Left lung (tissue), 4 donors: ENCODE measurements at regions not wholly inside any gene's neighbourhood (a gene's known extent, or its start where the extent isn't known, plus 50 kb on each side); places are given as distances from the start of the nearest gene placed in this dataset.

Experiments
- ATAC-seq: fragments of 200-7000 bp; cut with Tn5 transposase; one replicate; pipeline ENCODE4 v1.9.1; 2020; ENCODE audit warnings: moderate library complexity
- DNase-seq, 4 donors: peaks; one replicate each; pipeline ENCODE4 v3.0.0-alpha.2; 2013 to 2020
- H3K27ac ChIP-seq, 2 donors: fragments of 200-600 bp; sonication (generic) in 1 of 2; one replicate each; pipeline versions ENCODE4 v1.5.0 to v1.8.0; 2020 to 2021
- H3K27me3 ChIP-seq, 2 donors: fragments of 200-600 bp; sonication (generic) in 1 of 2; one replicate each; pipeline versions ENCODE4 v1.5.0 to v1.8.0; 2020 to 2021
- H3K36me3 ChIP-seq, 2 donors: fragments of 200-600 bp; sonication (generic) in 1 of 2; one replicate each; pipeline versions ENCODE4 v1.5.0 to v1.8.0; 2020 to 2021
- H3K4me1 ChIP-seq, 2 donors: fragments of 200-600 bp; one replicate each; pipeline ENCODE4 v1.8.0; 2021
- H3K4me3 ChIP-seq, 2 donors: fragments of 200-600 bp; sonication (generic) in 1 of 2; one replicate each; pipeline versions ENCODE4 v1.5.0 to v1.8.0; 2020 to 2021; ENCODE audit warnings: mild to moderate bottlenecking in 1 of 2
- H3K9me3 ChIP-seq, 2 donors: fragments of 200-600 bp; sonication (generic) in 1 of 2; one replicate each; pipeline versions ENCODE4 v1.5.0 to v1.8.0; 2020 to 2021
- intact Hi-C, 2 donors: fragments of 100-400 bp; cut with DNase I; formaldehyde crosslinking; loops; one replicate each; pipeline versions ENCODE4 v1.11.2 to v1.14.2; 2022
- TF ChIP-seq, protein P1 (sequence below), 2 donors: fragments of 200-600 bp; sonication (generic) in 1 of 2; IDR thresholded peaks; one replicate each; pipeline versions ENCODE4 v1.5.0 to v1.8.0; 2021; ENCODE audit warnings: antibody characterized with exemption in 2 of 2
- donor health status: DM: no; HTN: yes; CAD: no.
- donor health status: DM: no; HTN: no; CAD: no.

DNA sequence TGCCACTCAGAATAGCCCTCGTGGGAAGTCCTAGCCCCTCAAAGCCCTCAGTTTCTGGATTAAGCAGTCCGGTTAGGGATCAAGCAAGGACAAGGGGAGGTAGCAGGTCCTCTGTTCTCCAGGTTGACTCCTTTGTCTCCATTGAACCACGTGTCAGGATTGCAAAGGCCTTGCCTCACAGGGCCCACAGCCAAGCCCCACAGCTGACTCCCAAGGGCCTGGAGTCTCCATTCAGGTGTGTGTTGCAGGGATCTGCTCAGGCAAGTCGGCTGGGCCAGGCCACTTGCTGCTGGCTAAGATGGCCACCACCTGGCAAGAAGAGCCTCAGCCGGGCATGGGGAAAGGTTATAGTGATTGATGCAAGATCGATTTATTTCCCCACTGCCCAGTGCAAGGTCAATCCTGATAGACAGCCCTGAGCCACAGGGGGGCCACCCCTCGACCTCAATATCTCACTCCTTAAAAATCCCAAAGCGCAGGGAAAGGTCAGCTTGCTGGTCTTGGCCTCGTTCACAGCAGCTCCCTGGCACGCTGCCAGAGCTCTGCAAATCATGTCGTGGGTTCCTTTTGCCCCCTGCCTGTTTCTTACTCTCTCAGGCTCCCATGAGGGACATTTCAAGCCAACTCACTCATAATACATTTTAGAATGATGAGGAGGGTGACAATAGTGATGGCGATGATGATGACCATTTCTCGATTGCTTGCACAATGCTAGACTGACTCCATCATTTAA, 75.9 kb downstream of the EDN3 start:
- TF ChIP-seq, protein P1, sequence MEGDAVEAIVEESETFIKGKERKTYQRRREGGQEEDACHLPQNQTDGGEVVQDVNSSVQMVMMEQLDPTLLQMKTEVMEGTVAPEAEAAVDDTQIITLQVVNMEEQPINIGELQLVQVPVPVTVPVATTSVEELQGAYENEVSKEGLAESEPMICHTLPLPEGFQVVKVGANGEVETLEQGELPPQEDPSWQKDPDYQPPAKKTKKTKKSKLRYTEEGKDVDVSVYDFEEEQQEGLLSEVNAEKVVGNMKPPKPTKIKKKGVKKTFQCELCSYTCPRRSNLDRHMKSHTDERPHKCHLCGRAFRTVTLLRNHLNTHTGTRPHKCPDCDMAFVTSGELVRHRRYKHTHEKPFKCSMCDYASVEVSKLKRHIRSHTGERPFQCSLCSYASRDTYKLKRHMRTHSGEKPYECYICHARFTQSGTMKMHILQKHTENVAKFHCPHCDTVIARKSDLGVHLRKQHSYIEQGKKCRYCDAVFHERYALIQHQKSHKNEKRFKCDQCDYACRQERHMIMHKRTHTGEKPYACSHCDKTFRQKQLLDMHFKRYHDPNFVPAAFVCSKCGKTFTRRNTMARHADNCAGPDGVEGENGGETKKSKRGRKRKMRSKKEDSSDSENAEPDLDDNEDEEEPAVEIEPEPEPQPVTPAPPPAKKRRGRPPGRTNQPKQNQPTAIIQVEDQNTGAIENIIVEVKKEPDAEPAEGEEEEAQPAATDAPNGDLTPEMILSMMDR (IDR thresholded peaks at IDR 0.05) = no peak
- Histone ChIP-seq H3K9me3 (no peaks in the 10 kb centered on the region), H3K36me3 (no peaks in the 10 kb centered on the region), H3K27ac (no peak overlapping the region), H3K4me1 (no peaks in the 10 kb centered on the region), H3K4me3 (no peak overlapping the region), H3K27me3 (peaks cover 0 to 26% of the 10 kb centered on the region in 2 donors)
- intact Hi-C loops = no loop called here
- ATAC-seq (no peak), DNase-seq (no peak)

DNA sequence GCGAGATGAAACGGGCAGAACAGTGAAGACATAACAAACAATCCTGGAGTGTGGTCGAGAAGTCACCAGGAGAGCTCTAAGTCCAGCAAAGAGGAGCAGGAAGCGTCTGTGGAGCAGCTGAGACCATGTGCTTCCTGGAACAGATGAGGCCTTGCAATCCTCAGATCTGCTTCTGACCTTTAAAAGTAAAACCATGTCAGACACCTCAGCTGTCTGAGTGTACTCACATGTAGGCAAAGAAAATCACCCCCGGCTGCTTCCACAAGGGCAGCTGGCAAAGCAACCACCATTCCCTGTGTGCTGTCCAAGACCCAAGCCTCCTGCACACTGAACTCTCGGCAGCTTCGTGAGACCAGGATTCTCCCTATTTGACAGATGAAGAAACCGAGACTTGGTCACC, 76.6 kb downstream of the EDN3 start:
- H3K27me3 ChIP-seq = peaks cover 0 to 32% of the 10 kb centered on the region in 2 donors
- no peaks in the 10 kb centered on the region for H3K36me3 ChIP-seq
- intact Hi-C loops = no loop called here
- TF ChIP-seq, protein P1 (IDR thresholded peaks at IDR 0.05) = no peak
- no peak overlapping the region for H3K27ac ChIP-seq
- H3K4me1 ChIP-seq = no peaks in the 10 kb centered on the region
- H3K9me3 ChIP-seq = no peaks in the 10 kb centered on the region
- ATAC-seq (no peak), DNase-seq (no peak)
- H3K4me3 ChIP-seq = no peak overlapping the region

DNA sequence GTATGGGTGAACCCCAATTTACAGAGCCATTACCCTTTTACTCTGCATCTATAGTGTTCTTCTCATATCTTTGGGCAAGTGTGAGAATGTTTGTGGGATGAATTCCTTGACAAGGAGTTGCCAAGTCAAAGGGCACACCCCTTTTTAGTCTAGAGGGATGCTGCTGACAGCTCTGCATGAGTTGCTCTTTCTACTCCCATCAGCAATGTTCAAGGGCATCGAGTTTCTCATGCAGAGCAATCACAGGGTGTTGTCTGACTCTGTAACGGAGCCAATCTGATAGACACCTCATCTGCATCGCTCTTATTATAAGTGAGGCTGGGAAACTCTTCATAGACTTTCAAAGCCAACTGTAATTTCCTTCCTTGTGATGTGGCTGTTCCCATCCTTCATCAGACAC, 77.4 kb downstream of the EDN3 start:
- ATAC-seq = no peak
- no peak overlapping the region for H3K4me3 ChIP-seq
- H3K4me1 ChIP-seq = no peaks in the 10 kb centered on the region
- DNase-seq = no peak
- no peaks in the 10 kb centered on the region for H3K36me3 ChIP-seq
- H3K27ac ChIP-seq = no peak overlapping the region
- intact Hi-C loops = no loop called here
- H3K9me3 ChIP-seq = no peaks in the 10 kb centered on the region
- TF ChIP-seq, protein P1 (IDR thresholded peaks at IDR 0.05) = no peak
- peaks cover 0 to 35% of the 10 kb centered on the region in 2 donors for H3K27me3 ChIP-seq

DNA sequence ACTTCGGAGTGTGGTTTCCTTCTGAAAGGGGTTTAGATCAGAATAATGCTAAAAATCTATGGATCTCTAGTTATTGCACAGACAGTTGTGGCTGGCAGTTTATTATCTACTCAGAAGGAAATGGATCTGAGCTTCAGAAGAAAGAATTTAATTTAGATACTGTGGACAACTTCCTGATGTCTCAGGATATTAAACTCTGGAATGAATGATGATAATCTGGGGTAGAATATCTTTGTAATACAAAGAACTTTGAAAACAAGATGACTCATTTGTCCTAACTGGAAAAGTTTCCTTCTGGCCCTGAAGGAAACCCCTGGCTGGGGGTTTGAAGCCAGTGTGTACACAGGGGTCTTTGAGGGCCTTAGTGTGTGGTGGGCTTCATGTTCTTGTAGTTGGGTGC, 78.0 kb downstream of the EDN3 start:
- no peak overlapping the region for H3K27ac ChIP-seq
- H3K36me3 ChIP-seq = no peaks in the 10 kb centered on the region
- intact Hi-C loops = no loop called here
- peaks cover 0 to 30% of the 10 kb centered on the region in 2 donors for H3K27me3 ChIP-seq
- DNase-seq = no peak
- no peaks in the 10 kb centered on the region for H3K9me3 ChIP-seq
- H3K4me3 ChIP-seq = no peak overlapping the region
- no peak for ATAC-seq
- H3K4me1 ChIP-seq = no peaks in the 10 kb centered on the region
- TF ChIP-seq, protein P1 (IDR thresholded peaks at IDR 0.05) = no peak

DNA sequence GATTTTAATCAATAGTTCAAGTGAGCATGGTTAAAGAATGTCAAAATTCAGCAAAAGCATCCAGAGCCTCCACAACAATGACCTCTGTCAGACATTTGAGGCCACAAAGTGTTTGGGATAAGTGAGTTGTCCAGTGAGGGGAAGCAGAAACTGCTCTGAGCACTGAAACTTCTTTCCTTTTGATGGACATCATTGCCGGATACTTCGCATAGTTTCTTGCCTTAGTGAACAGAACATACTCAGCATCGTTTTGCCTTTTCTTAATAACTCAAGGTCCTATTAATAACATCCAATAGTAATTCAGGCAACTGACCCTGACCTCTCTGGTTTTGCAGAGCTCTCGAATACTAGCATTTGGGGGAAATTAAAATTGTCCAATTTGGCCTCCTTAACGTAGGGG, 78.6 kb downstream of the EDN3 start:
- intact Hi-C loops = no loop called here
- Histone ChIP-seq H3K27ac (no peak overlapping the region), H3K9me3 (no peaks in the 10 kb centered on the region), H3K36me3 (no peaks in the 10 kb centered on the region), H3K4me3 (no peak overlapping the region), H3K4me1 (no peaks in the 10 kb centered on the region), H3K27me3 (peaks cover 0 to 27% of the 10 kb centered on the region in 2 donors)
- DNase-seq (no peak), ATAC-seq (no peak)
- TF ChIP-seq, protein P1 (IDR thresholded peaks at IDR 0.05) = no peak
